ENCODE measurements at regions not wholly inside any gene's neighbourhood (a gene's known extent, or its start where the extent isn't known, plus 50 kb on each side); places are given as distances from the start of the nearest gene placed in this dataset.

DNA sequence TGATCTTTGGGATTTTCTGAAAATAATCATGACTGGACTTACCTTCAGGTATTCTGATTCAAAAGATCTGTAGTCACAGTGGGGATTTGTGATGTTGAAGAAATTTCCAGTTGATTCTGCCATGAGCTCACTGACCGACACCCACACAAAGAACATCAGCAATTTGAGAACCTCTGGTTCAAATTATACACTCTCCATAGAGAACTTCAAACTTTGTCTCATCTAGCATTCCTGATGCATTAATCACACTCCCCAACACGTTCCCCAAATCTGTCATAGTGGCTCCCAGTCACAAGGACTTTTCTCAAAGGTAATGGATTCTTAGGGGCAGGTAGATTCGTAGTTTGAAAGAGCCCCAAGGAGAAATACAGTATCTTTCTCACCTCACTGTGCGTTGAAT lies 584.3 kb downstream of the FBXO15 start:
- Mint-ChIP-seq H3K27ac (peak overlapping the region; percentile 87), H3K4me3 (peak overlapping the region; percentile 57), H3K4me1 (ENCODE audit: low read depth) (peaks cover 40% of the 10 kb centered on the region), H3K36me3 (ENCODE audit: low read depth) (peaks cover 21% of the 10 kb centered on the region), H3K9me3 (no peaks in the 10 kb centered on the region), H3K27me3 (ENCODE audit: insufficient read depth) (no peaks in the 10 kb centered on the region)
- peak; percentile 54 for DNase-seq
- TF ChIP-seq, protein P1, sequence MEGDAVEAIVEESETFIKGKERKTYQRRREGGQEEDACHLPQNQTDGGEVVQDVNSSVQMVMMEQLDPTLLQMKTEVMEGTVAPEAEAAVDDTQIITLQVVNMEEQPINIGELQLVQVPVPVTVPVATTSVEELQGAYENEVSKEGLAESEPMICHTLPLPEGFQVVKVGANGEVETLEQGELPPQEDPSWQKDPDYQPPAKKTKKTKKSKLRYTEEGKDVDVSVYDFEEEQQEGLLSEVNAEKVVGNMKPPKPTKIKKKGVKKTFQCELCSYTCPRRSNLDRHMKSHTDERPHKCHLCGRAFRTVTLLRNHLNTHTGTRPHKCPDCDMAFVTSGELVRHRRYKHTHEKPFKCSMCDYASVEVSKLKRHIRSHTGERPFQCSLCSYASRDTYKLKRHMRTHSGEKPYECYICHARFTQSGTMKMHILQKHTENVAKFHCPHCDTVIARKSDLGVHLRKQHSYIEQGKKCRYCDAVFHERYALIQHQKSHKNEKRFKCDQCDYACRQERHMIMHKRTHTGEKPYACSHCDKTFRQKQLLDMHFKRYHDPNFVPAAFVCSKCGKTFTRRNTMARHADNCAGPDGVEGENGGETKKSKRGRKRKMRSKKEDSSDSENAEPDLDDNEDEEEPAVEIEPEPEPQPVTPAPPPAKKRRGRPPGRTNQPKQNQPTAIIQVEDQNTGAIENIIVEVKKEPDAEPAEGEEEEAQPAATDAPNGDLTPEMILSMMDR (IDR thresholded peaks at IDR 0.05): no peak

DNA sequence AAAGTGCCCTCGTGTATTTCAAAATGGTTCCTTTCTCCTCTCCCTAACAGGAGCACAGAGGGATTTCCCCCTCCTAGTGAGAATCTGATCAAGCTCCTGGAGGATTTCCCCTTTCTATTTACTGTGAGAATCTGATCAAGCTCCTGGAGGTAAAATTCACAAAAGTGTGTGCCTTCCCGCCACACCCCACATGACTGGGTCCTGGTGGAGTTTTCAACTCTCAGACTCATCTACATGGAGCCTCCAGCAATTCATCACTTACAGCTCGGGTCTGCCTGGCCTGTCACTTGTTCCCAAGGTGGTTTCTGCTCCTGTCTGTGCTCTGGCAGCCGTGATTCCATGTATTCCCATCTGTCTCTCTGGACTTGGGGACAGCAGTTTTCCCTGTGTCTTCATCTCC lies 590.7 kb downstream of the FBXO15 start:
- Mint-ChIP-seq H3K4me1 (ENCODE audit: low read depth) (peaks cover 3% of the 10 kb centered on the region; the same call in 1 of the 2 replicates), H3K36me3 (ENCODE audit: low read depth) (peaks cover 8% of the 10 kb centered on the region), H3K27me3 (ENCODE audit: insufficient read depth) (no peaks in the 10 kb centered on the region), H3K27ac (no peak overlapping the region), H3K4me3 (no peak overlapping the region), H3K9me3 (no peaks in the 10 kb centered on the region)
- TF ChIP-seq, protein P1 (IDR thresholded peaks at IDR 0.05): no peak
- DNase-seq: no peak

DNA sequence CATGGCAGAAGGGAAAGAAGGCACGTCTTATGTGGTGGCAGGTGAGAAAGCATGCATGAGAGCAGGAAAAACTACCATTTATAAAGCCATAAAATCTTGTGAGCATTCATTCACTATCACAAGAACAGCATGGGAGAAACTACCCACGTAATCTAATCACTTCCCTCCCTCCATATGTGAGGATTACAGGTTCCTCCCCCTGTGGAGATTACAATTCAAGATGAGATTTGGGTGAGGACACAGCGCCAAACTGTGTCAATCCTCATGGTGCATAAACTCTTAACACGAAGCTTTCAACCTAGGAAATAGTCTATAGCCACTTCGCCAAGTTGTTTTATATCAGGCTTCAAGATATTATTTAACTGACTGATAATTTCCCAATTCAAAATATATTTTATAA lies 595.5 kb downstream of the FBXO15 start:
- peaks cover 5% of the 10 kb centered on the region; the same call in 1 of the 2 replicates for H3K4me1 Mint-ChIP-seq (ENCODE audit: low read depth)
- DNase-seq: no peak
- no peak overlapping the region for H3K4me3 Mint-ChIP-seq
- TF ChIP-seq, protein P1 (IDR thresholded peaks at IDR 0.05): no peak
- no peaks in the 10 kb centered on the region for H3K9me3 Mint-ChIP-seq
- peaks cover 8% of the 10 kb centered on the region for H3K36me3 Mint-ChIP-seq (ENCODE audit: low read depth)
- H3K27ac Mint-ChIP-seq: no peak overlapping the region; the same call in 1 of the 2 replicates
- no peaks in the 10 kb centered on the region for H3K27me3 Mint-ChIP-seq (ENCODE audit: insufficient read depth)

DNA sequence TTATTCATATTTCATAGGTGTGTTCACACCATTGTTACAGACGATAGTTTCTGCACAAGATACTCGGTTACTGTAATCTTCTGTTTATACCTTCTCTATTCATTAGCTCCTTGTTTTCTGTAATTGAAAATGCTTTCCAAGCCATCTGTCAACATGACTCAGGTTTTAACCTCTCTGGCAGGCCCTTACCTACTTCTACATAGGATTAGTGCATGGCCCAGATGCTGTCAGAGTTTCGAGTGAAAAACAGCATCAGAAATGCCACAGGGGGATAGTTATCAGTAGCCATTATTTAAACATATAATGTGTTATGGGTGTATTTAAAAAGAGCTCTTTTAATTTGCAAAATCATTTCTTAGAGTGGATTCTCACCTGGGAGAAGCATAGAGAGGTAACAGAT lies 596.4 kb downstream of the FBXO15 start:
- peaks cover 8% of the 10 kb centered on the region for H3K36me3 Mint-ChIP-seq (ENCODE audit: low read depth)
- TF ChIP-seq, protein P1 (IDR thresholded peaks at IDR 0.05): no peak
- H3K4me1 Mint-ChIP-seq (ENCODE audit: low read depth): peaks cover 5% of the 10 kb centered on the region; the same call in 1 of the 2 replicates
- no peak overlapping the region for H3K4me3 Mint-ChIP-seq
- no peak for DNase-seq
- no peak overlapping the region for H3K27ac Mint-ChIP-seq
- H3K27me3 Mint-ChIP-seq (ENCODE audit: insufficient read depth): no peaks in the 10 kb centered on the region
- H3K9me3 Mint-ChIP-seq: no peaks in the 10 kb centered on the region

DNA sequence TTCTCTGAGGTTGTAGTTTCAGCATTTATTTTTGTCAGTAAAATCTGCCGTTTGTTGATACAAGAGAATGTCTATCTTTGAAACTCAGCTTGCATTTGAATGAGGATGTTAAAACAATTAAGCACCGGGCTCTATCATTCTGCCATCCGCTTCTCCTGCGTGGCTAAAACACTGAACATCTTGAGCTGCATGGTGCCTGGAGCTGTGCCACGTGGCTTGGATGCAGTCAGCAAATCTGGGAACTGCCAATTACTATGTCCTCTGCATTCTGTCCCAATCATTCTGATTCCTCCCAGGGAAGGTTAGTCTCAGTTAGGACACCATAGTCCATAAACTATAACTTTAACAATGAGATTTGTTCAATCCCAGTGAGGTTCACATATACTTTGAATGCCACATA lies 598.4 kb downstream of the FBXO15 start:
- TF ChIP-seq, protein P1 (IDR thresholded peaks at IDR 0.05): no peak
- H3K27me3 Mint-ChIP-seq (ENCODE audit: insufficient read depth): no peaks in the 10 kb centered on the region
- H3K4me1 Mint-ChIP-seq (ENCODE audit: low read depth): peaks cover 22% of the 10 kb centered on the region
- DNase-seq: no peak
- no peak overlapping the region for H3K27ac Mint-ChIP-seq
- no peaks in the 10 kb centered on the region for H3K9me3 Mint-ChIP-seq
- no peak overlapping the region for H3K4me3 Mint-ChIP-seq
- no peaks in the 10 kb centered on the region for H3K36me3 Mint-ChIP-seq (ENCODE audit: low read depth)

DNA sequence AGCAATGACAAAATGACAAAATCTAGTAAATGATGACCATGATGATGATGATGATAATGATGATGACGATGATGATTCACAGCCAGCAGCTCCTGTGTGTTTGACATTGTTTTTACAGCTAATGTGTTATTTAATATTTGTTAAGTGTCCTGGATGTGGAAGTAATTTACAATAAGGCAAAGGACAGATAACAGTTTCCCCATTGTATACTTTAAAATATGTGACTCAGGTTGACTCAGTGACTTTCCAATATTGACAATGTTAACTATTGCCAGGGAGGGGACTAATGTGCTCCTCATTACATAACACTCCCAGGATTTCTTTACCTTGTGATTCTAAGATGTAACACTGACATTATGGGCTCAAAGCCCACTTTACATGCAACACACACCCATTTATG lies 602.2 kb downstream of the FBXO15 start:
- no peaks in the 10 kb centered on the region for H3K9me3 Mint-ChIP-seq
- no peak overlapping the region for H3K4me3 Mint-ChIP-seq
- H3K4me1 Mint-ChIP-seq (ENCODE audit: low read depth): peaks cover 25% of the 10 kb centered on the region
- H3K27me3 Mint-ChIP-seq (ENCODE audit: insufficient read depth): no peaks in the 10 kb centered on the region
- no peak for DNase-seq
- TF ChIP-seq, protein P1 (IDR thresholded peaks at IDR 0.05): no peak
- H3K27ac Mint-ChIP-seq: no peak overlapping the region
- no peaks in the 10 kb centered on the region for H3K36me3 Mint-ChIP-seq (ENCODE audit: low read depth)

All from HFFc6 (cell line).